ENCODE measurements at regions not wholly inside any gene's neighbourhood (a gene's known extent, or its start where the extent isn't known, plus 50 kb on each side); places are given as distances from the start of the nearest gene placed in this dataset.

DNA sequence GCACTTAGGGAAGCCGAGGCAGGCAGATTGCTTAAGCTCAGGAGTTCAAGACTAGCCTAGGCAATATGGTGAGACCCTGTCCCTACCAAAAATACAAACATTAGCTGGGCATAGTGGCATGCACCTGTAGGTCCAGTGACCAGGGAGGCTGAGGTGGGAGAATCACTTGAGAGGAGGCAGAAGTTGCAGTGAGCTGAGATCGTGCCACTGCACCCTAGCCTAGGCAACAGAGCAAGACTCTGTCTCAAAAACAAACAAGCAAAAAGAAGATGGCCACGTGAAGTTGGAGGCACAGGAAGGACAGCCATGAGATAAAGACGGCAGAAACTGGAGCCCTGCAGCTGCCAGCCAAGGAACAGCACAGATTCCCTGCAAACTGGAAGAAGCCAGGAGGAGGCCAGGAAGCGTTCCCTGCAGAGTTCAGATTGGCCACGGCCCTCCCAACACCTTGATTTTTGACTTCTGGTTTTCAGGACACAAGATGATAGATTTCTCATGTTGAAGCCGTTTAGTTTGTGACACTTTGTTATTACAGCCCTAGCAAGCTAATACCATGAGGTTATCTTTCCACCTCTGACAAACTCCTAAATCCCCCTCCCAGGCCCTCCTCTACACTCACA is 786.7 kb downstream of the UQCRFS1 start:
- DNase-seq: no peak

DNA sequence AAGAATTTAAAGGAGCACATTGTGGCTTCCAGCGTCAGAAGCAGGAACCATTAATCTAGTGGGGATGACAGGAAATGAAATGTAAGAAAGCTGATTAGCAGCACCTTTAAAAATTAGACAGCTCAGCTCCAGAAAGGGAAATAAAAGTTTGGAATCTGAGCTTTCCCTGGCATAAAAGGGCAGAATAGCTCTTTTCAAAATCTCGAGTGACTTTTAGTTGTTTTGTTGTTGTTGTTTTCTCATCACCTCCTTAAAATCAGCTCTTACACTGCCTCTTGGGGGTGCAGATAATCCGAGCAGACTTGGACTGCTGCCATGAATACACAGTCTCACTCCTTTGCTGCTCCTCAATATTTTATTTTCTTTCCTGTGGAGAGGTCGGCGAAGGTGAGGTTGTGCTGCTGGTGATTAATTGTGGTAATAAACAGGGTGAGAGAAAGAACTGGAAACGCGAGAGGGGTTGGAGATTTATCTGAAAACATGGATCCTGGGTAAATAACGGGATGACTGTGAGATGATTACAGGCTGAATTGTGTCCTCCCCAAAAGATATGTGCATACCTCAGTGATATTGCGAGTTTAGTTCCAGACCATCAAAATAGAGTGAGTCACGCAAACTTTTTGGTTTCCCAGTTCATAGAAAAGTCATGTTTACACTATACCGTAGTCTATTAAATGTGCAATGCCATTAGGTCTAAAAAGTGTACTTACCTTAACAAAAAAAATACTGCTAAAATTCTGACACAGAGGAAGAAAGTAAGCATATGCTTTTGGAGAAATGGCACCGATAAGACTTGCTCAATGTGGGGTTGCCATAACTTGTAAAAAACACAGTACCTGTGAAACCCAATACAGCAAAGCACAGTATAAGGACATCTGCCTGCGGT is 787.7 kb downstream of the UQCRFS1 start:
- no peak for DNase-seq

DNA sequence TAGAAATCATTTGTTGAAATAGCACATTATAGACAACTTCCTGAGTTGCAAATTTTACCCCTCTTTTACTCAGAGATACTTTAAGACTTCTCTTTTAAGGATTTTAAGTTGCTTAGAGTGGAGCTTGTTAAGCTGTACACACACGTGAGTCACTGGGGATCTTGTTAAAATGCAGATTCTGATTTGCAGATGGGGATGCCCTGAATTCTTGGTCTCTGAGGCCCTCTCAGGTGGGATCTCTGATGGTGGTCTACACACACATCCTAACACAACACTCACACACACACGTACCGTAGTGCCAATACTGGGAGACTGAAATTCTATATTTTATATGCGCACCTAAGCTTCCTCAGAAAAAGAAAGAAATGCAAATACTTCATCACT is 788.3 kb downstream of the UQCRFS1 start:
- DNase-seq: no peak

DNA sequence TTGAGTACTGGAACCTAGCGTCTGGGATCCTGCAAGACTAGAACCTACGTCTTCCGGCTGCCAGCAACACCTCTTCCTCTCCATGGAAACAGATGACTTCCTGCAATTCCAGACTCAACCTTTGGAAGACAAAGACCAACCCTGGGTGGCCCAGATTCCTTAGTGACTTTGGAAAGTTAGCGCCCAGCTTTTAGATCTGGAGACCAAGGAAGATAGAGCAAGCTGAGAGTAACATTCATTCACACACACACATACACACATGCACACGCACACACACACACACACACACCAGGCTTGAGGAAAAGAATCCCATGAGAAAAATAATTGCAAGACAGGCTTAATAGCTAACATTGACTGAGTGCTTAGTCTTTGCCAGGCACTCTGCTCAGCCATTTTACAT is 788.9 kb downstream of the UQCRFS1 start:
- DNase-seq: no peak

GRCh38 chr19:28422791-28423650 is 789.9 kb downstream of the UQCRFS1 start:
- no peak for DNase-seq

- DNase-seq: no peak
These were observed 790.9 kb downstream of the UQCRFS1 start for GRCh38 chr19:28422046-28422445.

DNA sequence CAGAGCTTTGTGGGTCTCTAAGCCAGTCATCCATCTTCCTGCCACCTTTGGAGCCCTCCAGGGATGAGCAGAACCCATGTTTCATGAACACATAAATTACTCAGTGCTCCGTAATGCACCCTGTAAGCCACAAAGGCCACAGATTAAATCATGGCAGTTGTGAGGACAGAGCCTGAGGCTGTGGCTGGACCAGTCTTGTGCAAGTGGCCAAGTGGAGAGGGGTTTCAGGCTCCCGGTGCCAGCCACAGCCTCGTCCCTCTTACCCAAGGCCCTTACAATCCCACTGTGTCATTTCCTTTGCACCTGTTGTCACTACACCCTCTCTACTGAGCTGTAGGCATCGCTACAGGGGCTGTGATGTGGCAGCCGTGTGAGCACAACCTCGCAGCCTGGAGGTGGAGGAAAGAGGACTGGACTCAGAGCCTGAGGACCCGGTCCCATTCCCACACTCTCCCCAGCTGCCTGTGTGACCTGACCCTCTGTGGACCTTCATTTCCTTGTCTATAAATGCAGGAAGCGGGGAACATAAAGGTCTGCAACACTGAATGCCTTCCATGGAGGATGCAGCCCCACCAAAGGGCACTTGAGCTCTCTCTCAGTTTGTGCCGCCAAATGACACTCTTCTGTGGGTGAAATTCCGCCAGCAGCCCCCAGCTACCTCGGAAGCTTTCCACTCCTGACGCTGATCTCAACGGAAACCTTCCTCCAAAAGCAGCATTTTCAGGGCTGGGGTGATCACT is 792.0 kb downstream of the UQCRFS1 start:
- DNase-seq: no peak

DNA sequence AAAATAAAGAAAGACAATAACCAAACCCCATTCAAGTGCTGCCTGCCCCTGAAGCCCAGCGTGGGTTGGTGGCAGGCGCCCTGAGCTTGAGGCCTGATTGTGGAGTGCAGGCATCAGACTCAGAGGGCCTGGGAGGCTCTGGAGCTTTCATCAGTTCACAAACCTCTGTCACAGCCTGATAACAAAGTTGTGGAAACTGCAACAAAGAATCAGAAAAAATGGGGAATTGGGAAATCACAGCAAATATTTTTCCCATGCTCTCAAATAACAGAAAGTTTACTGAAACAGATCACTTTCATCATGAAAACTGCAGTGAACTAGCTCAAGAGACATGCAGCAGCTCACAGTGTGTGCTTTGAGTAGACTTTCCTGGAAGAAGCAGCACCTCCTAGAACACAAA is 793.6 kb downstream of the UQCRFS1 start:
- DNase-seq: no peak

- no peak for DNase-seq
These were observed 795.6 kb downstream of the UQCRFS1 start for GRCh38 chr19:28417361-28417760.

DNA sequence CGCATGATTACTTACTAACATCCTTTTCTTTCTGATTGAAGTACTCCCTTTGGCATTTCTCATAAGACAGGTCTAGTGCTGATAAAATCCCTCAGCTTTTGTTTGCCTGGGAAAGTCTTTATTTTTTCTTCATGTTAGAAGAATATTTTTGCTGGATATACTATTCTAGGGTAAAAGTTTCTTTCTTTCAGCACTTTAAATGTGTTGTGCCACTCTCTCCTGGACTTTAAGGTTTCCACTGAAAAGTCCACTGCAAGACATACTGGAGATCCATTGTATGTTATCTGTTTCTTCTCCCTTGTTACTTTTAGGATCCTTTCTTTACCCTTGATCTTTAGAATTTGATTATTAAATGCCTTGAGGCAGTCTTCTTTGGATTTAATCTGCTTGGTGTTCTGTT is 796.7 kb downstream of the UQCRFS1 start:
- no peak for DNase-seq

GRCh38 chr19:28414748-28415147 is 798.2 kb downstream of the UQCRFS1 start:
- DNase-seq: no peak

- no peak for DNase-seq
These were observed 803.1 kb downstream of the UQCRFS1 start for GRCh38 chr19:28409859-28410258.

GRCh38 chr19:28406966-28407365 is 806.0 kb downstream of the UQCRFS1 start:
- no peak for DNase-seq

DNA sequence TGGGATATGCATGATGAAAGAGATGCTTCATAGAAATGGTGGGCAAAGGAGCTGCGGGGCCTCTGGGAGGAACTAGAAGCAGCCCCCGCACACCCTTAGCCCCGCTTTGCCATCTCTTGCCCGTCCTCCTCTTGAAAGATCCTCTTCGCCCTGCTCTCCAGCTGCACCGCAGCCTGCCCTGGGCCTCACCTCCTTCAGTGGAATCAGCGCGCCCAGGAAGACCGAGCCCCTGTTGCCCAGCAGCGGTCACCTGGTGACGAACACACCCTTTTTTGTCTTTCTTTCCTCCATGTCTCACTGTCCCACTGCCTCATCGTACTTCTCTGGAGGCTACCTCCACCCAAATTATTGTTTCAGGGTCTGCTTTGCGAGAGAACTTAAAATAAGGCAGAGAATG is 807.6 kb downstream of the UQCRFS1 start:
- DNase-seq: no peak

DNA sequence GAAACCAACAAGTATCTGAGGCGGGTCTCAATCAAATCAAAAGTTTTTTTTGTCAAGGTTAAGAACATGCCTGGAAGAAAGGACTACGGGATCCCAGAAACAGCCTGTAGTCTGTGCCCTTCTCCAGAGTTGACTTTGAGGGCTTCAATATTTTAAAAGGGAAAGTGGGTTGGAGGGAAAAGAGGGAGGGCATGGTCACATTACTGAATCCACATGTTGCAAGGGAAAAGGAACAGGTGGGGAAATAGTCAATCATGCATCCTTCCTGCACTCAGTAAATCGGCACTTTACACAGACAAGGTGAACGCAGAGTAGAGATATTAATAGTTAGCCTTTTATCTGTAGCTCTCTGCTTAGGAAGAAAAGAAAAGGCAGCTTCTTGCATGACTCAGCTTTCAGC is 808.5 kb downstream of the UQCRFS1 start:
- no peak for DNase-seq

GRCh38 chr19:28403690-28404089 is 809.3 kb downstream of the UQCRFS1 start:
- DNase-seq: no peak

DNA sequence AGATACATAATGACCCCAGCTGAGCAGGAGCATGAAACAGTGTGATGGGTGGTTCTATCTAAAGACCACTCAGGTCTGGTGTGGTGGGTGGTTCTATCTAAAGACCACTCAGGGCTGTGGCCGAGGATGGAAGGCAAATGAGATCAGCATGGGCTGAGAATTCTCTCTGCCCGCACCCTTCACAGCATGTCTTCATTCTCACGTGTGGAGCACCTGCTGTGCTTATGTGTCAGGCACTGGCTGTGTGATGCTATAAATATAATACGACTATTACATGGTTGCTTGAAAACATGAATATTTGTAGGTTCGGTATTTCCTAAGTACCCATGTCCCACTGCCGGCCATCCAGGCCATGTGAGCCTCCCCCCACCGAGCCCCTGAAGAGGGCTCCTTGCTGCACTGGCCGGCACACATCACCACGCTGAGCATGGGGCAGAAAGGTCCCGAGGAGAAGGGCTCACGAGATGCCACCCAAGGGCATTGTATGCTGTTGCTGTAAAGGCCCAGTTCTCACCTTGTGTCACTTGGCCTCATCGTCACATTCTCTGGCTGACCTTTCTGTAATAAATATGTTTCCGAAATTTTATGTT is 810.2 kb downstream of the UQCRFS1 start:
- DNase-seq: no peak

DNA sequence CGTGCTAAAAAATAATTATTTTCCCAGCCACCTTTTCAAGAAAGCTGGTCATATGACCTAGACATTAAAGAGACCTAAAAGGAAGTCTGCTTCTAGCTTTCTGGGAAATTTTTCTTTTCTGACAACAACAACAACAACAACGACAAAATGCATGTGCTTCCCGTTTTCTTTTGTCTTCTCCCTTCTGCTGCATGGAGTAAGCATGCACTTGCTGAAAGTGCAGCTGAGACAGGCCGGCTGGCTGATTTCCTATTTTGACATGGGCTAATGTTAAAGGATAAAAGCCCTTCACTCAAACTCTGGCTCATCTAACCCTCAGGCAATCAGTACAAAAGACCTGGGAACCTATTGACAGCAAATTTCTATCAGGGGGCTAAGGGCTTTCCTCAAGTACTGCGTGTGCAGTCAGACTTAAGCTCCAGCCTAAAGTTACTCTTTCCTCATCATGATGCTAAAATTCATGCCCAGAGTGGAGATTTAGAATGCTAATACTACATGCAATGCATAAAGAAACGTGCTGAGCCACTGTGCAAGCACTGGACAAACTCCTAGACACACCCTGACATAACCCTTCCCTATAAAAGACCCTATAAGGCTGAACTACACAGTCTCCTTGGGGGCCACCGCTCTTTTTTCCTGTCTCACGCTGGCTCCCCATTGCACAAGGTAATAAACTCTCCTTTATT is 811.1 kb downstream of the UQCRFS1 start:
- DNase-seq: no peak

GRCh38 chr19:28400953-28401671 is 811.8 kb downstream of the UQCRFS1 start:
- no peak for DNase-seq

DNA sequence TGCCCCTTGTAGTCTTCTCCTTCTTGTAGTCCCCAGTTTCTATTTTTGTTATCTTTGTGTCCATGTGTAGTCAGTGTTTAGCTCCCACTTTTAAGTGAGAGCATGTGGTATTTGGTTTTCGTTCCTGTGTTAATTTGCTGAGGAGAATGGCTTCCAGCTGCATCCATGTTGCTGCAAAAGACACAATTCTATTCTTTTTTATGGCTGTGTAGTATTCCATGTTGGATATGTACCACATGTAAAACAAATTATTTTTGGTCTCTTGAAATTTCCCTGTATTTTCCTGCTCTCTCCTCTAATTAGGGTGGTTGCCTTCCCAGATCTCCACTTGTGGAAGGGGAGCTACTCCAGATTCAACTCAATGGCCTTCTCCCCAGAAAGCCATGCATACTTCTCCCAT is 813.8 kb downstream of the UQCRFS1 start:
- DNase-seq: no peak

DNA sequence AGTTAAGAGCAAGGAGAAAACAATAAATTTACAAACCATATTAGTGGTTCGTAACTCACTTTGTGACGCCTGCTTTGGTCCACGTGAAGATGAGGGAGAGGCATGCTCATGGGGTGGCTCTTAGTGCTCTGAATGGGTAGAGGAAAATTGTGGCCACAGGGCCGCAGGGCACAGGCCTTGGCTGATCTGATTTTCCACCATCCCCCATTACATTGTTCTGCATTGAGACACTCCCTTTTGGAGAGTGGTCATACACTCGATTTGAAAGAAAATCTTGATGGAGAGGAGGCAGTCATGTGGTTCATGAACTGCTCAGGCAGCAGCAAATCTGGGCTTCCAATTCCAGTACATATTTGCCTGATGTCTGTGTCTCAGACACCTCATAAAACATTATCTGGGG is 815.2 kb downstream of the UQCRFS1 start:
- DNase-seq: no peak

Data from SHP77 (cell line).